Keratinocyte (primary cell): ENCODE measurements at regions not wholly inside any gene's neighbourhood (a gene's known extent, or its start where the extent isn't known, plus 50 kb on each side); places are given as distances from the start of the nearest gene placed in this dataset.
"Not testable (repeated sequence)": the region's sequence is repeated elsewhere in the genome, so short reads cannot be mapped to it uniquely, and the experiment has no call there.

Experiments used
- DNase-seq: peaks from one replicate; pipeline ENCODE4 v3.0.0-alpha.2; 2011; ENCODE audit warnings: low read depth, missing footprints, low spot score
- FAIRE-seq: peaks from 2 replicates; lab custom pipeline; 2011; peaks lifted over from hg19 to GRCh38; lab: Jason Lieb, UNC
- H2AFZ ChIP-seq: 2 replicates; pipeline ENCODE4 v1.6.0; 2012; ENCODE audit warnings: low read length, control low read depth, inconsistent platforms; ENCODE audit not compliant: control insufficient read depth
- H3K27ac ChIP-seq: 2 replicates; pipeline ENCODE4 v1.5.1; 2011; ENCODE audit warnings: low read length; ENCODE audit not compliant: control insufficient read depth, insufficient read depth
- H3K27me3 ChIP-seq: 3 replicates; pipeline ENCODE4 v1.6.0; 2011; ENCODE audit warnings: low read length; ENCODE audit not compliant: control insufficient read depth, insufficient read depth; ENCODE audit errors: extremely low read depth
- H3K36me3 ChIP-seq, 2 experiments: 2 replicates in 1 of 2; 3 replicates in 1 of 2; pipeline ENCODE4 v1.5.1; 2011; ENCODE audit warnings: low read length in 2 of 2, mild to moderate bottlenecking in 1 of 2; ENCODE audit not compliant: control insufficient read depth in 2 of 2, insufficient read depth in 2 of 2; ENCODE audit errors: extremely low read depth in 1 of 2
- H3K4me1 ChIP-seq: 3 replicates; pipeline ENCODE4 v1.5.1; 2011; ENCODE audit warnings: low read length; ENCODE audit not compliant: control insufficient read depth, insufficient read depth; ENCODE audit errors: extremely low read depth
- H3K4me2 ChIP-seq: 3 replicates; pipeline ENCODE4 v1.6.0; 2011; ENCODE audit warnings: low read depth, low read length; ENCODE audit not compliant: control insufficient read depth, insufficient read depth; ENCODE audit errors: extremely low read depth
- H3K4me3 ChIP-seq, 3 experiments: fragments of 200-600 bp in 1 of 3; sonication (generic) in 1 of 3; 2 replicates in 2 of 3; 3 replicates in 1 of 3; pipeline ENCODE4 v1.5.1; 2011 to 2016; ENCODE audit warnings: low read length in 3 of 3, mild to moderate bottlenecking in 3 of 3, control low read depth in 2 of 3, inconsistent platforms in 1 of 3, low read depth in 1 of 3, mixed read lengths in 1 of 3, mixed run types in 1 of 3, moderate library complexity in 1 of 3; ENCODE audit not compliant: control insufficient read depth in 2 of 3, insufficient read depth in 2 of 3; ENCODE audit errors: extremely low read depth in 1 of 3
- H3K79me2 ChIP-seq: 2 replicates; pipeline ENCODE4 v1.6.0; 2012; ENCODE audit warnings: low read length; ENCODE audit not compliant: control insufficient read depth, insufficient read depth
- H3K9ac ChIP-seq: 3 replicates; pipeline ENCODE4 v1.6.0; 2011; ENCODE audit warnings: low read length; ENCODE audit not compliant: control insufficient read depth, insufficient read depth; ENCODE audit errors: extremely low read depth
- H3K9me1 ChIP-seq: 3 replicates; pipeline ENCODE4 v1.6.0; 2011; ENCODE audit warnings: low read length; ENCODE audit not compliant: control insufficient read depth, insufficient read depth; ENCODE audit errors: extremely low read depth
- H3K9me3 ChIP-seq: 2 replicates; pipeline ENCODE4 v1.5.1; 2012; ENCODE audit warnings: low read depth, low read length; ENCODE audit not compliant: control insufficient read depth
- H4K20me1 ChIP-seq: 3 replicates; pipeline ENCODE4 v1.6.0; 2011; ENCODE audit warnings: low read length; ENCODE audit not compliant: control insufficient read depth, insufficient read depth; ENCODE audit errors: extremely low read depth
- CTCF ChIP-seq, 3 experiments: IDR thresholded peaks in 1 of 3; conservative IDR thresholded peaks in 1 of 3; optimal IDR thresholded peaks in 1 of 3; 2 replicates in 2 of 3; 3 replicates in 1 of 3; pipeline versions ENCODE3 to v1.5.1; 2011; ENCODE audit warnings: low read length in 3 of 3, mild to moderate bottlenecking in 3 of 3, moderate library complexity in 2 of 3, control low read depth in 1 of 3, inconsistent platforms in 1 of 3; ENCODE audit not compliant: insufficient read depth in 2 of 3; ENCODE audit errors: extremely low read depth in 1 of 3
- EZH2 ChIP-seq: IDR thresholded peaks from one replicate; pipeline ENCODE4 v1.6.1; 2012; ENCODE audit warnings: inconsistent platforms, mild to moderate bottlenecking, low read length, moderate library complexity
- dilution Hi-C: fragments of 300-500 bp; cut with MboI; formaldehyde crosslinking; loops from one replicate; pipeline ENCODE4 v1.7.0; 2020; ENCODE audit warnings: low sequenced_read_pairs; ENCODE audit not compliant: extremely low pct_ligation_motif_present

- Histone ChIP-seq H3K36me3 (no peaks in the 10 kb centered on the region), H3K4me3 (no peak overlapping the region), H4K20me1 (no peaks in the 10 kb centered on the region), H3K4me2 (no peak overlapping the region), H3K27me3 (no peaks in the 10 kb centered on the region), H2AFZ (no peak overlapping the region), H3K79me2 (no peaks in the 10 kb centered on the region), H3K27ac (no peak overlapping the region), H3K9me3 (no peaks in the 10 kb centered on the region), H3K9ac (no peak overlapping the region), H3K4me1 (no peaks in the 10 kb centered on the region), H3K9me1 (no peaks in the 10 kb centered on the region)
- dilution Hi-C loops = no loop called here
- TF ChIP-seq CTCF (optimal IDR thresholded peaks at IDR 0.05 in 1 of 3, IDR thresholded peaks at IDR 0.05 in 1 of 3, conservative IDR thresholded peaks at IDR 0.05 in 1 of 3; ENCODE audit: extremely low read depth in 1 of 3, insufficient read depth in 2 of 3, low read length in 3 of 3) (no peak), EZH2 (no peak)
- no peak for FAIRE-seq
- DNase-seq = no peak
Observed at GRCh38 chrX:63186137-63186536, 165.0 kb downstream of the SPIN4 start.

GRCh38 chrX:63179852-63180251 lies 171.3 kb downstream of the SPIN4 start:
- dilution Hi-C loops = not testable (repeated sequence)

GRCh38 chrX:63176578-63176977 lies 174.6 kb downstream of the SPIN4 start:
- H3K27me3 ChIP-seq, H3K4me1 ChIP-seq, H3K36me3 ChIP-seq, DNase-seq, H3K9me1 ChIP-seq, dilution Hi-C loops, H3K4me2 ChIP-seq, FAIRE-seq, H3K9ac ChIP-seq, H3K4me3 ChIP-seq, H3K9me3 ChIP-seq, H3K27ac ChIP-seq, H4K20me1 ChIP-seq, H2AFZ ChIP-seq, H3K79me2 ChIP-seq: not testable (repeated sequence)

More at GRCh38 chrX:63179852-63180251, 171.3 kb downstream of the SPIN4 start:
- H3K9ac ChIP-seq, H3K27me3 ChIP-seq, FAIRE-seq, H3K27ac ChIP-seq, H2AFZ ChIP-seq, H4K20me1 ChIP-seq, H3K79me2 ChIP-seq, DNase-seq, H3K4me2 ChIP-seq, H3K4me3 ChIP-seq, H3K4me1 ChIP-seq, H3K9me1 ChIP-seq, H3K36me3 ChIP-seq, H3K9me3 ChIP-seq: not testable (repeated sequence)

GRCh38 chrX:63173841-63174718 lies 177.1 kb downstream of the SPIN4 start:
- H3K4me1 ChIP-seq, FAIRE-seq, H4K20me1 ChIP-seq, H3K4me2 ChIP-seq, H3K9me3 ChIP-seq, H3K9ac ChIP-seq, H2AFZ ChIP-seq, H3K4me3 ChIP-seq, H3K36me3 ChIP-seq, H3K79me2 ChIP-seq, H3K27me3 ChIP-seq, H3K9me1 ChIP-seq, dilution Hi-C loops, H3K27ac ChIP-seq, DNase-seq: not testable (repeated sequence)
